GM21723 (cell line): ENCODE measurements at regions not wholly inside any gene's neighbourhood (a gene's known extent, or its start where the extent isn't known, plus 50 kb on each side); places are given as distances from the start of the nearest gene placed in this dataset.

Source experiments
- ATAC-seq: cut with Tn5 transposase; IDR thresholded peaks from one replicate; pipeline ENCODE4 v1.9.1; 2021; ENCODE audit warnings: mild to moderate bottlenecking, moderate library complexity; ENCODE audit not compliant: unreplicated experiment

- no peak for ATAC-seq
Observed at GRCh38 chr4:96509039-96509741, 669.3 kb downstream of the PDHA2 start.

GRCh38 chr4:96519291-96519690 lies 679.4 kb downstream of the PDHA2 start:
- no peak for ATAC-seq

GRCh38 chr4:96521046-96521536 lies 681.2 kb downstream of the PDHA2 start:
- ATAC-seq = no peak

GRCh38 chr4:96523611-96524010 lies 683.7 kb downstream of the PDHA2 start:
- ATAC-seq = no peak

- ATAC-seq = no peak
Observed at GRCh38 chr4:96524311-96524875, 684.5 kb downstream of the PDHA2 start.

- ATAC-seq = no peak
Observed at GRCh38 chr4:96525898-96526297, 686.0 kb downstream of the PDHA2 start.

GRCh38 chr4:96526625-96527024 lies 686.7 kb downstream of the PDHA2 start:
- ATAC-seq = no peak

- ATAC-seq = no peak
Observed at GRCh38 chr4:96531836-96532235, 691.9 kb downstream of the PDHA2 start.

- ATAC-seq = no peak
Observed at GRCh38 chr4:96543346-96543745, 703.5 kb downstream of the PDHA2 start.

- ATAC-seq = no peak
Observed at GRCh38 chr4:96558466-96558865, 718.6 kb downstream of the PDHA2 start.

- ATAC-seq = no peak
Observed at GRCh38 chr4:96566755-96567154, 726.9 kb downstream of the PDHA2 start.

GRCh38 chr4:96585304-96585703 lies 745.4 kb downstream of the PDHA2 start:
- no peak for ATAC-seq

GRCh38 chr4:96593422-96593821 lies 753.5 kb downstream of the PDHA2 start:
- no peak for ATAC-seq

- no peak for ATAC-seq
Observed at GRCh38 chr4:96598465-96598864, 758.6 kb downstream of the PDHA2 start.

- no peak for ATAC-seq
Observed at GRCh38 chr4:96599752-96600151, 759.9 kb downstream of the PDHA2 start.

GRCh38 chr4:96602661-96603060 lies 762.8 kb downstream of the PDHA2 start:
- no peak for ATAC-seq

- no peak for ATAC-seq
Observed at GRCh38 chr4:96603641-96604040, 763.7 kb downstream of the PDHA2 start.

GRCh38 chr4:96606451-96606850 lies 766.6 kb downstream of the PDHA2 start:
- no peak for ATAC-seq

- ATAC-seq = no peak
Observed at GRCh38 chr4:96626023-96626422, 786.1 kb downstream of the PDHA2 start.

- ATAC-seq = no peak
Observed at GRCh38 chr4:96630839-96631238, 790.9 kb downstream of the PDHA2 start.

GRCh38 chr4:96637971-96638412 lies 798.1 kb downstream of the PDHA2 start:
- ATAC-seq = no peak

GRCh38 chr4:96639932-96640331 lies 800.0 kb downstream of the PDHA2 start:
- ATAC-seq = no peak

GRCh38 chr4:96642490-96642889 lies 802.6 kb downstream of the PDHA2 start:
- ATAC-seq = no peak
